Uterus (tissue), 3 donors: ENCODE measurements at regions not wholly inside any gene's neighbourhood (a gene's known extent, or its start where the extent isn't known, plus 50 kb on each side); places are given as distances from the start of the nearest gene placed in this dataset.

Experiments used
- DNase-seq, 2 donors: peaks; one replicate each; pipeline ENCODE4 v3.0.0-alpha.2; 2019 to 2020
- H3K27ac ChIP-seq, 2 donors: fragments of 200-600 bp; sonication (generic); 1 replicate in 1 of 2; 2 replicates in 1 of 2; pipeline ENCODE4 v1.5.1; 2016 to 2018
- H3K27me3 ChIP-seq, 2 donors: fragments of 200-600 bp; sonication (generic); one replicate each; pipeline ENCODE4 v1.5.1; 2018 to 2019; ENCODE audit warnings: control low read depth in 1 of 2
- H3K36me3 ChIP-seq, 2 donors: fragments of 200-600 bp; sonication (generic); one replicate each; pipeline ENCODE4 v1.5.1; 2019; ENCODE audit warnings: control low read depth in 1 of 2
- H3K4me1 ChIP-seq, 2 donors: fragments of 200-600 bp; sonication (generic); one replicate each; pipeline ENCODE4 v1.5.1; 2018 to 2019; ENCODE audit warnings: control low read depth in 1 of 2
- H3K4me3 ChIP-seq, 2 donors: fragments of 200-600 bp; sonication (generic); 1 replicate in 1 of 2; 2 replicates in 1 of 2; pipeline ENCODE4 v1.5.1; 2018 to 2019; ENCODE audit warnings: mild to moderate bottlenecking in 1 of 2
- H3K9me3 ChIP-seq, 2 donors: fragments of 200-600 bp; sonication (generic); one replicate each; pipeline ENCODE4 v1.5.1; 2019; ENCODE audit warnings: control low read depth in 1 of 2
- CTCF ChIP-seq, 4 experiments: fragments of 200-600 bp in 2 of 4; fragments of 450-650 bp in 2 of 4; sonication (generic) in 2 of 4; IDR thresholded peaks; one replicate each; pipeline ENCODE4 v1.5.1; 2016 to 2019; ENCODE audit warnings: antibody characterized with exemption in 4 of 4, mild to moderate bottlenecking in 2 of 4, moderate library complexity in 1 of 4
- POLR2A ChIP-seq, 2 donors: fragments of 450-650 bp; IDR thresholded peaks; one replicate each; pipeline ENCODE4 v1.6.1; 2016; ENCODE audit warnings: antibody characterized with exemption in 2 of 2, mild to moderate bottlenecking in 1 of 2, moderate library complexity in 1 of 2
- intact Hi-C: fragments of 100-400 bp; cut with DNase I; formaldehyde crosslinking; loops from one replicate; pipeline ENCODE4 v1.15.1; 2023; ENCODE audit warnings: low total_unique reads
- donor health status: DM: yes; HTN: yes; CAD: no.

- H3K4me1 ChIP-seq, result no peaks in the 10 kb centered on the region
- DNase-seq, result no peak
- TF ChIP-seq POLR2A (IDR thresholded peaks at IDR 0.05) (no peak), CTCF (IDR thresholded peaks at IDR 0.05) (no peak)
- intact Hi-C loops, result no loop called here
- H3K4me3 ChIP-seq, result no peak overlapping the region
- no peak overlapping the region for H3K27ac ChIP-seq
- H3K9me3 ChIP-seq, result no peaks in the 10 kb centered on the region
- no peaks in the 10 kb centered on the region for H3K27me3 ChIP-seq
- no peaks in the 10 kb centered on the region for H3K36me3 ChIP-seq
These were observed 85.7 kb upstream of the SOX2 start for GRCh38 chr3:181626036-181626435.

GRCh38 chr3:181623924-181624694, 87.6 kb upstream of the SOX2 start:
- Histone ChIP-seq H3K27ac (no peak overlapping the region), H3K9me3 (no peaks in the 10 kb centered on the region), H3K4me3 (no peak overlapping the region), H3K36me3 (no peaks in the 10 kb centered on the region), H3K27me3 (no peaks in the 10 kb centered on the region), H3K4me1 (no peaks in the 10 kb centered on the region)
- DNase-seq, result no peak
- TF ChIP-seq POLR2A (IDR thresholded peaks at IDR 0.05), result no peak
- intact Hi-C loops, result no loop called here

- Histone ChIP-seq H3K27ac (no peak overlapping the region), H3K27me3 (no peaks in the 10 kb centered on the region), H3K36me3 (no peaks in the 10 kb centered on the region), H3K9me3 (no peaks in the 10 kb centered on the region), H3K4me3 (no peak overlapping the region), H3K4me1 (no peaks in the 10 kb centered on the region)
- TF ChIP-seq CTCF (IDR thresholded peaks at IDR 0.05) (no peak), POLR2A (IDR thresholded peaks at IDR 0.05) (no peak)
- intact Hi-C loops, result no loop called here
- DNase-seq, result no peak
These were observed 89.4 kb upstream of the SOX2 start for GRCh38 chr3:181622365-181622764.

- Histone ChIP-seq H3K36me3 (no peaks in the 10 kb centered on the region), H3K9me3 (no peaks in the 10 kb centered on the region), H3K4me1 (no peaks in the 10 kb centered on the region), H3K27me3 (no peaks in the 10 kb centered on the region), H3K27ac (no peak overlapping the region), H3K4me3 (no peak overlapping the region)
- DNase-seq, result no peak
- TF ChIP-seq CTCF (IDR thresholded peaks at IDR 0.05) (no peak), POLR2A (IDR thresholded peaks at IDR 0.05) (no peak)
- intact Hi-C loops, result no loop called here
These were observed 91.8 kb upstream of the SOX2 start for GRCh38 chr3:181619897-181620296.

GRCh38 chr3:181618260-181618659, 93.5 kb upstream of the SOX2 start:
- no peaks in the 10 kb centered on the region for H3K9me3 ChIP-seq
- H3K4me1 ChIP-seq, result no peaks in the 10 kb centered on the region
- no peak overlapping the region for H3K4me3 ChIP-seq
- TF ChIP-seq POLR2A (IDR thresholded peaks at IDR 0.05), result no peak
- TF ChIP-seq CTCF (IDR thresholded peaks at IDR 0.05), result no peak
- intact Hi-C loops, result no loop called here
- no peaks in the 10 kb centered on the region for H3K27me3 ChIP-seq
- no peak for DNase-seq
- H3K36me3 ChIP-seq, result no peaks in the 10 kb centered on the region
- no peak overlapping the region for H3K27ac ChIP-seq
